IMR-90 (cell line): ENCODE measurements at regions not wholly inside any gene's neighbourhood (a gene's known extent, or its start where the extent isn't known, plus 50 kb on each side); places are given as distances from the start of the nearest gene placed in this dataset.

ENCODE experiments used
- ATAC-seq: fragments of 200-7000 bp; cut with Tn5 transposase; 2 replicates; pipeline ENCODE4 v1.9.1; 2020; ENCODE audit warnings: low read depth, mild to moderate bottlenecking, moderate library complexity
- BruUV-seq: library from RNA; stranded (reverse); fragments of 400-500 nt; replicated peaks from 2 replicates; lab custom pipeline; 2021; lab: Mats Ljungman, UMichigan
- CTCF ChIA-PET: fragments of 300-600 bp; formaldehyde crosslinking; extraction: SDS; loops from one replicate; lab custom pipeline; 2021; ENCODE audit warnings: antibody characterized with exemption; lab: Yijun Ruan, JAX
- POLR2A ChIA-PET: fragments of 300-600 bp; sonication (Branson Sonifier 250); formaldehyde crosslinking; loops from one replicate; lab custom pipeline; 2022; ENCODE audit warnings: antibody characterized with exemption; ENCODE audit not compliant: unreplicated experiment; lab: Charles Lee
- DNase-seq: peaks from one replicate; pipeline ENCODE4 v3.0.0; 2013
- H2AFZ ChIP-seq: replicated peaks from 2 replicates; pipeline ENCODE3; 2013; ENCODE audit warnings: low read length, mild to moderate bottlenecking; ENCODE audit not compliant: poor library complexity
- H2AK5ac ChIP-seq: 2 replicates; pipeline ENCODE4 v1.6.1; 2013; ENCODE audit warnings: low read depth, low read length, inconsistent platforms
- H2AK9ac ChIP-seq: replicated peaks from 2 replicates; pipeline ENCODE3; 2013; ENCODE audit warnings: mild to moderate bottlenecking, low read depth, low read length, moderate library complexity; ENCODE audit not compliant: poor library complexity
- H2BK120ac ChIP-seq: 2 replicates; pipeline ENCODE4 v1.6.1; 2013; ENCODE audit warnings: low read depth, low read length, inconsistent platforms
- H2BK15ac ChIP-seq: 3 replicates; pipeline ENCODE4 v1.6.1; 2013; ENCODE audit warnings: low read depth, low read length, inconsistent platforms
- H2BK20ac ChIP-seq: 2 replicates; pipeline ENCODE4 v1.6.1; 2013; ENCODE audit warnings: low read depth, mild to moderate bottlenecking, inconsistent platforms, low read length, moderate library complexity
- H2BK5ac ChIP-seq: 2 replicates; pipeline ENCODE4 v1.6.1; 2013; ENCODE audit warnings: mild to moderate bottlenecking, low read depth, low read length, inconsistent platforms; ENCODE audit not compliant: poor library complexity, severe bottlenecking
- H3K14ac ChIP-seq: replicated peaks from 2 replicates; pipeline ENCODE4 v1.6.1; 2013; ENCODE audit warnings: low read depth, low read length, inconsistent platforms
- H3K18ac ChIP-seq: 2 replicates; pipeline ENCODE4 v1.6.1; 2013; ENCODE audit warnings: low read depth, low read length, control low read depth
- H3K23ac ChIP-seq: 2 replicates; pipeline ENCODE4 v1.6.1; 2013; ENCODE audit warnings: low read depth, low read length, inconsistent platforms
- H3K27ac ChIP-seq: 2 replicates; pipeline ENCODE4 v1.5.1; 2013; ENCODE audit warnings: mild to moderate bottlenecking, control low read depth, low read length; ENCODE audit not compliant: insufficient read depth
- H3K27me3 ChIP-seq: 2 replicates; pipeline ENCODE4 v1.6.1; 2013; ENCODE audit warnings: low read length; ENCODE audit not compliant: control insufficient read depth, insufficient read depth
- H3K36me3 ChIP-seq: 2 replicates; pipeline ENCODE4 v1.6.1; 2013; ENCODE audit warnings: low read length, mixed read lengths; ENCODE audit not compliant: control insufficient read depth, insufficient read depth
- H3K4ac ChIP-seq: 2 replicates; pipeline ENCODE4 v1.6.1; 2013; ENCODE audit warnings: low read depth, low read length, inconsistent platforms
- H3K4me1 ChIP-seq: 2 replicates; pipeline ENCODE4 v1.6.1; 2013; ENCODE audit warnings: low read length, mixed read lengths; ENCODE audit not compliant: control insufficient read depth, insufficient read depth
- H3K4me2 ChIP-seq: 2 replicates; pipeline ENCODE4 v1.6.1; 2013; ENCODE audit warnings: low read depth, mild to moderate bottlenecking, control low read depth, low read length, moderate library complexity
- H3K4me3 ChIP-seq: 2 replicates; pipeline ENCODE4 v1.5.1; 2013; ENCODE audit warnings: low read depth, mild to moderate bottlenecking, control low read depth, low read length, moderate library complexity; ENCODE audit not compliant: insufficient read depth
- H3K56ac ChIP-seq: 2 replicates; pipeline ENCODE4 v1.6.1; 2013; ENCODE audit warnings: low read length, inconsistent platforms; ENCODE audit not compliant: insufficient read depth; ENCODE audit errors: extremely low read depth
- H3K79me1 ChIP-seq, 2 experiments: 2 replicates each; pipeline ENCODE4 v1.6.1; 2013; ENCODE audit warnings: low read length in 2 of 2, inconsistent platforms in 1 of 2, low read depth in 1 of 2
- H3K9ac ChIP-seq: 2 replicates; pipeline ENCODE4 v1.6.1; 2013; ENCODE audit warnings: low read depth, low read length, control low read depth
- H3K9me1 ChIP-seq: 2 replicates; pipeline ENCODE4 v1.6.1; 2013; ENCODE audit warnings: low read length, inconsistent platforms; ENCODE audit not compliant: insufficient read depth
- H3K9me3 ChIP-seq: 2 replicates; pipeline ENCODE4 v1.6.1; 2013; ENCODE audit warnings: low read length; ENCODE audit not compliant: control insufficient read depth, insufficient read depth
- H4K20me1 ChIP-seq: 2 replicates; pipeline ENCODE4 v1.6.1; 2013; ENCODE audit warnings: low read length, inconsistent platforms; ENCODE audit not compliant: insufficient read depth
- H4K5ac ChIP-seq: 2 replicates; pipeline ENCODE4 v1.6.1; 2013; ENCODE audit warnings: mild to moderate bottlenecking, low read depth, low read length, control low read depth
- H4K8ac ChIP-seq, 2 experiments: 2 replicates each; pipeline ENCODE4 v1.6.1; 2013; ENCODE audit warnings: low read depth in 2 of 2, low read length in 2 of 2, control low read depth in 1 of 2, inconsistent platforms in 1 of 2
- H4K91ac ChIP-seq: 2 replicates; pipeline ENCODE4 v1.6.1; 2013; ENCODE audit warnings: low read depth, low read length, inconsistent platforms; ENCODE audit not compliant: insufficient read depth
- CHD1 ChIP-seq: IDR thresholded peaks from 2 replicates; pipeline ENCODE4 v1.6.1; 2012; ENCODE audit warnings: low read depth, low read length, improper control_type of control experiment
- CTCF ChIP-seq: conservative IDR thresholded peaks from 2 replicates; pipeline ENCODE4 v1.5.1; 2012; ENCODE audit warnings: mild to moderate bottlenecking, low read depth, low read length, improper control_type of control experiment
- FOS ChIP-seq: fragments of 150-350 bp; IDR thresholded peaks from 2 replicates; pipeline ENCODE4 v1.6.1; 2016; ENCODE audit warnings: low read depth, low read length
- MAFK ChIP-seq: IDR thresholded peaks from 2 replicates; pipeline ENCODE4 v1.6.1; 2012; ENCODE audit warnings: low read depth, low read length, improper control_type of control experiment
- MAZ ChIP-seq: IDR thresholded peaks from 2 replicates; pipeline ENCODE4 v1.6.1; 2012; ENCODE audit warnings: low read depth, mild to moderate bottlenecking, low read length, improper control_type of control experiment, moderate library complexity, borderline replicate concordance
- MXI1 ChIP-seq: IDR thresholded peaks from 2 replicates; pipeline ENCODE4 v1.6.1; 2012; ENCODE audit warnings: low read depth, mild to moderate bottlenecking, low read length, moderate library complexity, borderline replicate concordance
- NFE2L2 ChIP-seq: fragments of 150-350 bp; IDR thresholded peaks from 2 replicates; pipeline ENCODE4 v1.6.1; 2016; ENCODE audit warnings: low read depth, mild to moderate bottlenecking, low read length
- POLR2A ChIP-seq: IDR thresholded peaks from 2 replicates; pipeline ENCODE4 v1.6.1; 2012; ENCODE audit warnings: mild to moderate bottlenecking, low read depth, low read length
- RAD21 ChIP-seq: IDR thresholded peaks from 2 replicates; pipeline ENCODE4 v1.6.1; 2012; ENCODE audit warnings: low read length, improper control_type of control experiment
- RFX5 ChIP-seq: IDR thresholded peaks from 2 replicates; pipeline ENCODE4 v1.8.0; 2012; ENCODE audit warnings: low read depth, mild to moderate bottlenecking, low read length, moderate library complexity
- SMC3 ChIP-seq: fragments of 150-350 bp; IDR thresholded peaks from 2 replicates; pipeline ENCODE4 v1.6.1; 2016; ENCODE audit warnings: low read depth, mild to moderate bottlenecking, antibody characterized with exemption, low read length, moderate library complexity
- WGBS, 2 experiments: methylation state at CpG; one replicate each; pipeline versions ENCODE4 v1.1.5 to v1.1.7; 2013; ENCODE audit warnings: missing lambda C conversion rate in 2 of 2; ENCODE audit not compliant: insufficient read length in 1 of 2; ENCODE audit errors: extremely low coverage in 2 of 2; 5-methylcytosine and 5-hydroxymethylcytosine counted together
- dilution Hi-C: fragments of 300-500 bp; cut with HindIII; formaldehyde crosslinking; loops from one replicate; pipeline ENCODE4 v1.14.3; 2018; ENCODE audit warnings: low sequenced_read_pairs; ENCODE audit not compliant: unreplicated experiment
- in situ Hi-C: fragments of 300-500 bp; cut with MboI; formaldehyde crosslinking; loops from 3 replicates; pipeline ENCODE4 v1.14.3; 2019; ENCODE audit warnings: low sequenced_read_pairs, inconsistent platforms, mixed read lengths
- intact Hi-C: fragments of 100-400 bp; cut with micrococcal nuclease; formaldehyde crosslinking; loops from 2 replicates; pipeline ENCODE4 v1.10.0; 2022
- TF ChIP-seq, protein P1 (sequence below): fragments of 150-350 bp; IDR thresholded peaks from 2 replicates; pipeline ENCODE4 v1.6.1; 2016; ENCODE audit warnings: low read depth, mild to moderate bottlenecking, low read length, moderate library complexity, borderline replicate concordance

- peaks cover 51% of the 10 kb centered on the region for H3K27me3 ChIP-seq
These were observed 134.1 kb downstream of the IRF8 start for GRCh38 chr16:86033016-86033474.

More at GRCh38 chr16:86033016-86033474, 134.1 kb downstream of the IRF8 start:
- dilution Hi-C loops = no loop called here
- Histone ChIP-seq H3K56ac (no peak overlapping the region), H2AK5ac (no peak overlapping the region), H3K9me3 (peaks cover 4% of the 10 kb centered on the region; the same call in 1 of the 2 replicates), H3K23ac (no peak overlapping the region), H3K79me1 (no peaks in the 10 kb centered on the region), H2AFZ (no peak overlapping the region), H2BK120ac (no peak overlapping the region), H2BK5ac (no peak overlapping the region), H2AK9ac (no peak overlapping the region), H3K9me1 (no peaks in the 10 kb centered on the region), H3K4me1 (peaks cover 9% of the 10 kb centered on the region; the same call in 1 of the 2 replicates), H4K5ac (no peak overlapping the region), H3K4ac (no peak overlapping the region), H4K91ac (no peak overlapping the region), H2BK15ac (no peak overlapping the region), H3K18ac (no peak overlapping the region; the same call in 1 of the 2 replicates), H3K9ac (no peak overlapping the region), H3K4me2 (no peak overlapping the region), H3K4me3 (no peak overlapping the region), H3K27ac (no peak overlapping the region), H4K8ac (no peak overlapping the region), H2BK20ac (no peak overlapping the region), H4K20me1 (no peaks in the 10 kb centered on the region), H3K36me3 (no peaks in the 10 kb centered on the region), H3K14ac (no peak overlapping the region)
- CTCF ChIA-PET = interaction anchor here (0.9 kb wide), 1 partner anchor 20 kb away, joined by 4 read pairs; no protein-coding TSS in a partner anchor
- POLR2A ChIA-PET = no interaction called here
- in situ Hi-C loops = no loop called here
- 22% methylated on average over 7 of the region's 19 CpGs; no CpG with 5 or more reads in 1 of the 2 experiments for WGBS, 2 experiments
- DNase-seq (no peak), ATAC-seq (peak; percentile 40)
- BruUV-seq = no TSS peak
- TF ChIP-seq NFE2L2 (no peak), MAFK (no peak), SMC3 (no peak), POLR2A (no peak), RAD21 (no peak), MXI1 (no peak), CHD1 (no peak), RFX5 (no peak), MAZ (no peak), CTCF (no peak), FOS (no peak)
- TF ChIP-seq, protein P1, sequence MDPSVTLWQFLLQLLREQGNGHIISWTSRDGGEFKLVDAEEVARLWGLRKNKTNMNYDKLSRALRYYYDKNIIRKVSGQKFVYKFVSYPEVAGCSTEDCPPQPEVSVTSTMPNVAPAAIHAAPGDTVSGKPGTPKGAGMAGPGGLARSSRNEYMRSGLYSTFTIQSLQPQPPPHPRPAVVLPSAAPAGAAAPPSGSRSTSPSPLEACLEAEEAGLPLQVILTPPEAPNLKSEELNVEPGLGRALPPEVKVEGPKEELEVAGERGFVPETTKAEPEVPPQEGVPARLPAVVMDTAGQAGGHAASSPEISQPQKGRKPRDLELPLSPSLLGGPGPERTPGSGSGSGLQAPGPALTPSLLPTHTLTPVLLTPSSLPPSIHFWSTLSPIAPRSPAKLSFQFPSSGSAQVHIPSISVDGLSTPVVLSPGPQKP = no peak
- intact Hi-C loops = no loop called here
